Calu3 (cell line): ENCODE measurements at regions not wholly inside any gene's neighbourhood (a gene's known extent, or its start where the extent isn't known, plus 50 kb on each side); places are given as distances from the start of the nearest gene placed in this dataset.

Source experiments
- BruUV-seq: library from RNA; stranded (reverse); fragments of 400-500 nt; replicated peaks from 2 replicates; lab custom pipeline; 2021; lab: Mats Ljungman, UMichigan
- CTCF ChIA-PET: fragments of 300-600 bp; sonication (Branson Sonifier 250); formaldehyde crosslinking; loops from one replicate; lab custom pipeline; 2022; ENCODE audit warnings: antibody characterized with exemption; lab: Charles Lee
- DNase-seq: peaks from one replicate; pipeline ENCODE4 v3.0.0; 2022
- H3K27ac Mint-ChIP-seq: one replicate; pipeline ENCODE4 v1.8.0; 2022; ENCODE audit warnings: mixed read lengths; ENCODE audit not compliant: unreplicated experiment
- H3K27me3 Mint-ChIP-seq: one replicate; pipeline ENCODE4 v1.8.0; 2022; ENCODE audit warnings: mixed read lengths; ENCODE audit not compliant: unreplicated experiment
- H3K36me3 Mint-ChIP-seq: one replicate; pipeline ENCODE4 v1.8.0; 2022; ENCODE audit warnings: mild to moderate bottlenecking, moderate library complexity, mixed read lengths; ENCODE audit not compliant: insufficient read depth, unreplicated experiment
- H3K4me1 Mint-ChIP-seq: one replicate; pipeline ENCODE4 v1.8.0; 2022; ENCODE audit warnings: mild to moderate bottlenecking, low read depth, mixed read lengths; ENCODE audit not compliant: unreplicated experiment
- H3K4me3 Mint-ChIP-seq: one replicate; pipeline ENCODE4 v1.8.0; 2022; ENCODE audit warnings: mild to moderate bottlenecking, low read depth, moderate library complexity, mixed read lengths; ENCODE audit not compliant: unreplicated experiment
- H3K9me3 Mint-ChIP-seq: one replicate; pipeline ENCODE4 v1.8.0; 2022; ENCODE audit warnings: low read depth, mixed read lengths; ENCODE audit not compliant: unreplicated experiment
- intact Hi-C: fragments of 100-400 bp; cut with micrococcal nuclease; formaldehyde crosslinking; loops from one replicate; pipeline ENCODE4 v1.10.0; 2022; ENCODE audit not compliant: unreplicated experiment
- TF ChIP-seq, protein P1 (sequence below): fragments of 200-600 bp; IDR thresholded peaks from one replicate; pipeline ENCODE4 v1.8.0; 2022; ENCODE audit warnings: antibody characterized with exemption; ENCODE audit not compliant: unreplicated experiment

DNA sequence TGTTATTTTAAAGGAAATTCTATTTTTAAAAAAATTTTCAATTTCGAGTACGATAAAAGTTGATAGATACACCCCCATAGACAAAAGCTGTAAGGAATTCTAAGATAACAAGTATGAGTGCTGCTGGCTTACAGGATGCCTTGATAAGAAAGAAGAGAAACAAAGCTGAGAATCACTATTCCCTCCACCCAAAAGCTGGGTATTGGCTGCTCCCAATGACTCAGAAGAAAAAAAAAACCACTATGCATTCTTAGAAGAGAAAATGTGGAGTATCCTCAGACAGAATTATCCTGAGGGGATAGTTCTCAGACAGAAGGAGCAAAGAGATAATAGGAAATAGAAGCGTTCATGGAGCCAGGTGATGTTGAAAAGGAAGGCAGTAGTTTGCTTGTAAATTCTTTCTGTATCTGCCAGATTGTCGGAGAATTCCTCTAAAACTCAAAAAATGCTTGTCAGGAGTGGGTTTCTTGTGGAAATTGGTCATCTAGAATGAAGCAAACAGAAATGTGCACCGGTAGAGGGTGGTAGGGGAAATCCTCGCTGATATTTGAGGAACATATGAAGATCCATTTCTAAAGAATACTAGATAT lies 217.5 kb upstream of the ADAMTS3 start:
- intact Hi-C loops, result no loop called here
- BruUV-seq, result no TSS peak
- peaks cover 43% of the 10 kb centered on the region for H3K27me3 Mint-ChIP-seq
- no peaks in the 10 kb centered on the region for H3K36me3 Mint-ChIP-seq
- no peak overlapping the region for H3K27ac Mint-ChIP-seq
- no peaks in the 10 kb centered on the region for H3K9me3 Mint-ChIP-seq
- no peak for DNase-seq
- CTCF ChIA-PET, result no interaction called here
- H3K4me3 Mint-ChIP-seq, result no peak overlapping the region
- TF ChIP-seq, protein P1, sequence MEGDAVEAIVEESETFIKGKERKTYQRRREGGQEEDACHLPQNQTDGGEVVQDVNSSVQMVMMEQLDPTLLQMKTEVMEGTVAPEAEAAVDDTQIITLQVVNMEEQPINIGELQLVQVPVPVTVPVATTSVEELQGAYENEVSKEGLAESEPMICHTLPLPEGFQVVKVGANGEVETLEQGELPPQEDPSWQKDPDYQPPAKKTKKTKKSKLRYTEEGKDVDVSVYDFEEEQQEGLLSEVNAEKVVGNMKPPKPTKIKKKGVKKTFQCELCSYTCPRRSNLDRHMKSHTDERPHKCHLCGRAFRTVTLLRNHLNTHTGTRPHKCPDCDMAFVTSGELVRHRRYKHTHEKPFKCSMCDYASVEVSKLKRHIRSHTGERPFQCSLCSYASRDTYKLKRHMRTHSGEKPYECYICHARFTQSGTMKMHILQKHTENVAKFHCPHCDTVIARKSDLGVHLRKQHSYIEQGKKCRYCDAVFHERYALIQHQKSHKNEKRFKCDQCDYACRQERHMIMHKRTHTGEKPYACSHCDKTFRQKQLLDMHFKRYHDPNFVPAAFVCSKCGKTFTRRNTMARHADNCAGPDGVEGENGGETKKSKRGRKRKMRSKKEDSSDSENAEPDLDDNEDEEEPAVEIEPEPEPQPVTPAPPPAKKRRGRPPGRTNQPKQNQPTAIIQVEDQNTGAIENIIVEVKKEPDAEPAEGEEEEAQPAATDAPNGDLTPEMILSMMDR, result no peak
- H3K4me1 Mint-ChIP-seq, result no peaks in the 10 kb centered on the region

GRCh38 chr4:72779241-72779640 lies 210.2 kb upstream of the ADAMTS3 start:
- no peak for DNase-seq
- Mint-ChIP-seq H3K27ac (no peak overlapping the region), H3K36me3 (no peaks in the 10 kb centered on the region), H3K27me3 (peaks cover 64% of the 10 kb centered on the region), H3K4me1 (no peaks in the 10 kb centered on the region), H3K9me3 (peaks cover 2% of the 10 kb centered on the region), H3K4me3 (no peak overlapping the region)
- no TSS peak for BruUV-seq
- CTCF ChIA-PET, result no interaction called here
- TF ChIP-seq, protein P1, result no peak
- intact Hi-C loops, result no loop called here

DNA sequence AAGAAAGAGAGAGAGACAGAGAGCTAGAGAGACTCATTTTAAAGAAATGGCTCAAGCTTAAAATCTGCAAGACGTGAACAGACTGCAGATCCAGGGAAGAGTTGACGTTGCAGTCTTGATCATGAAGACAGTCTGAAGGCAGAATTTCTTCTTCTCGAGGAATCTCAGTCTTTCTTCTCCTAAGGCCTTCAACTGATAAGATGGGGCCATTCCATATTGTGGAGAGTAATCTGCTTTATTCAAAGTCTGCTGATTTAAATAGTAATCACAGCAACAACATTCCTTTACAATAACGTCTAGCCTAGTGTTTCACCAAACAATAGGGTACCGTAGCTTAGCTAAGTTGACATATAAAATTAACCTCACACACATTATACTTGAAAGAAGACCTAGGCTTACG lies 208.4 kb upstream of the ADAMTS3 start:
- H3K27me3 Mint-ChIP-seq, result peaks cover 46% of the 10 kb centered on the region

GRCh38 chr4:72770708-72771107 lies 201.7 kb upstream of the ADAMTS3 start:
- CTCF ChIA-PET, result no interaction called here
- no peaks in the 10 kb centered on the region for H3K4me1 Mint-ChIP-seq
- no TSS peak for BruUV-seq
- H3K36me3 Mint-ChIP-seq, result no peaks in the 10 kb centered on the region
- no peak overlapping the region for H3K4me3 Mint-ChIP-seq
- intact Hi-C loops, result no loop called here
- H3K27ac Mint-ChIP-seq, result no peak overlapping the region
- no peaks in the 10 kb centered on the region for H3K9me3 Mint-ChIP-seq
- TF ChIP-seq, protein P1, result no peak
- peaks cover 5% of the 10 kb centered on the region for H3K27me3 Mint-ChIP-seq
- no peak for DNase-seq

More for the DNA sequence above, 208.4 kb upstream of the ADAMTS3 start:
- no TSS peak for BruUV-seq
- Mint-ChIP-seq H3K27ac (no peak overlapping the region), H3K9me3 (peaks cover 2% of the 10 kb centered on the region), H3K36me3 (no peaks in the 10 kb centered on the region), H3K4me1 (no peaks in the 10 kb centered on the region), H3K4me3 (no peak overlapping the region)
- intact Hi-C loops, result no loop called here
- no peak for DNase-seq
- CTCF ChIA-PET, result no interaction called here
- TF ChIP-seq, protein P1, result no peak
